GM18861 (cell line): ENCODE measurements at regions not wholly inside any gene's neighbourhood (a gene's known extent, or its start where the extent isn't known, plus 50 kb on each side); places are given as distances from the start of the nearest gene placed in this dataset.

ENCODE experiments used
- ATAC-seq: cut with Tn5 transposase; IDR thresholded peaks from one replicate; pipeline ENCODE4 v1.9.1; 2021; ENCODE audit not compliant: unreplicated experiment

- ATAC-seq: no peak
Observed at GRCh38 chr4:16952896-16953630, 54.6 kb upstream of the LDB2 start.

DNA sequence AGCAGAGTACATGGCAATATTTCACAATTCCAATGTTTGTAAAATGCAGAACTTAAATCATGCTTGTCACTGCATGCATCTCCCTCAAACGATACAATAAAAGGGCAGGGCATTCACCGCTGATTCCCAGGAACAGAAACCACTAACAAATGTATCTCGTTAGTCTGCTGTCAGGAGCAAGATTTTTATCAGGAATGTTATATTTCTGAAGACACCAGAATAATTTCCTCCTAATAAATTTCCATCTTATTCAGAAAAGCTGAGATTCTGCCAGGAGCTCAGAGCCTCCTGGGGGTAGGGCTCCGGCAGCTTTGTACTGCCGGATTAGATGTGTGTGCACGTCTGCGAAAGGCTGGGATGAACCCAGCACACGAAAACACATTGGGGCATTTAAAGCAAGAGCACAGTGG, 54.0 kb upstream of the LDB2 start:
- ATAC-seq: no peak
